Keratinocyte (primary cell): ENCODE measurements at regions not wholly inside any gene's neighbourhood (a gene's known extent, or its start where the extent isn't known, plus 50 kb on each side); places are given as distances from the start of the nearest gene placed in this dataset.

ENCODE experiments used
- DNase-seq: peaks from one replicate; pipeline ENCODE4 v3.0.0-alpha.2; 2011; ENCODE audit warnings: low read depth, missing footprints, low spot score
- FAIRE-seq: peaks from 2 replicates; lab custom pipeline; 2011; peaks lifted over from hg19 to GRCh38; lab: Jason Lieb, UNC
- H2AFZ ChIP-seq: 2 replicates; pipeline ENCODE4 v1.6.0; 2012; ENCODE audit warnings: low read length, control low read depth, inconsistent platforms; ENCODE audit not compliant: control insufficient read depth
- H3K27ac ChIP-seq: 2 replicates; pipeline ENCODE4 v1.5.1; 2011; ENCODE audit warnings: low read length; ENCODE audit not compliant: control insufficient read depth, insufficient read depth
- H3K27me3 ChIP-seq: 3 replicates; pipeline ENCODE4 v1.6.0; 2011; ENCODE audit warnings: low read length; ENCODE audit not compliant: control insufficient read depth, insufficient read depth; ENCODE audit errors: extremely low read depth
- H3K36me3 ChIP-seq, 2 experiments: 2 replicates in 1 of 2; 3 replicates in 1 of 2; pipeline ENCODE4 v1.5.1; 2011; ENCODE audit warnings: low read length in 2 of 2, mild to moderate bottlenecking in 1 of 2; ENCODE audit not compliant: control insufficient read depth in 2 of 2, insufficient read depth in 2 of 2; ENCODE audit errors: extremely low read depth in 1 of 2
- H3K4me1 ChIP-seq: 3 replicates; pipeline ENCODE4 v1.5.1; 2011; ENCODE audit warnings: low read length; ENCODE audit not compliant: control insufficient read depth, insufficient read depth; ENCODE audit errors: extremely low read depth
- H3K4me2 ChIP-seq: 3 replicates; pipeline ENCODE4 v1.6.0; 2011; ENCODE audit warnings: low read depth, low read length; ENCODE audit not compliant: control insufficient read depth, insufficient read depth; ENCODE audit errors: extremely low read depth
- H3K4me3 ChIP-seq, 3 experiments: fragments of 200-600 bp in 1 of 3; sonication (generic) in 1 of 3; 2 replicates in 2 of 3; 3 replicates in 1 of 3; pipeline ENCODE4 v1.5.1; 2011 to 2016; ENCODE audit warnings: low read length in 3 of 3, mild to moderate bottlenecking in 3 of 3, control low read depth in 2 of 3, inconsistent platforms in 1 of 3, low read depth in 1 of 3, mixed read lengths in 1 of 3, mixed run types in 1 of 3, moderate library complexity in 1 of 3; ENCODE audit not compliant: control insufficient read depth in 2 of 3, insufficient read depth in 2 of 3; ENCODE audit errors: extremely low read depth in 1 of 3
- H3K79me2 ChIP-seq: 2 replicates; pipeline ENCODE4 v1.6.0; 2012; ENCODE audit warnings: low read length; ENCODE audit not compliant: control insufficient read depth, insufficient read depth
- H3K9ac ChIP-seq: 3 replicates; pipeline ENCODE4 v1.6.0; 2011; ENCODE audit warnings: low read length; ENCODE audit not compliant: control insufficient read depth, insufficient read depth; ENCODE audit errors: extremely low read depth
- H3K9me1 ChIP-seq: 3 replicates; pipeline ENCODE4 v1.6.0; 2011; ENCODE audit warnings: low read length; ENCODE audit not compliant: control insufficient read depth, insufficient read depth; ENCODE audit errors: extremely low read depth
- H3K9me3 ChIP-seq: 2 replicates; pipeline ENCODE4 v1.5.1; 2012; ENCODE audit warnings: low read depth, low read length; ENCODE audit not compliant: control insufficient read depth
- H4K20me1 ChIP-seq: 3 replicates; pipeline ENCODE4 v1.6.0; 2011; ENCODE audit warnings: low read length; ENCODE audit not compliant: control insufficient read depth, insufficient read depth; ENCODE audit errors: extremely low read depth
- EZH2 ChIP-seq: IDR thresholded peaks from one replicate; pipeline ENCODE4 v1.6.1; 2012; ENCODE audit warnings: inconsistent platforms, mild to moderate bottlenecking, low read length, moderate library complexity
- dilution Hi-C: fragments of 300-500 bp; cut with MboI; formaldehyde crosslinking; loops from one replicate; pipeline ENCODE4 v1.7.0; 2020; ENCODE audit warnings: low sequenced_read_pairs; ENCODE audit not compliant: extremely low pct_ligation_motif_present
- TF ChIP-seq, protein P1 (sequence below), 3 experiments: IDR thresholded peaks in 1 of 3; conservative IDR thresholded peaks in 1 of 3; optimal IDR thresholded peaks in 1 of 3; 2 replicates in 2 of 3; 3 replicates in 1 of 3; pipeline versions ENCODE3 to v1.5.1; 2011; ENCODE audit warnings: low read length in 3 of 3, mild to moderate bottlenecking in 3 of 3, moderate library complexity in 2 of 3, control low read depth in 1 of 3, inconsistent platforms in 1 of 3; ENCODE audit not compliant: insufficient read depth in 2 of 3; ENCODE audit errors: extremely low read depth in 1 of 3

DNA sequence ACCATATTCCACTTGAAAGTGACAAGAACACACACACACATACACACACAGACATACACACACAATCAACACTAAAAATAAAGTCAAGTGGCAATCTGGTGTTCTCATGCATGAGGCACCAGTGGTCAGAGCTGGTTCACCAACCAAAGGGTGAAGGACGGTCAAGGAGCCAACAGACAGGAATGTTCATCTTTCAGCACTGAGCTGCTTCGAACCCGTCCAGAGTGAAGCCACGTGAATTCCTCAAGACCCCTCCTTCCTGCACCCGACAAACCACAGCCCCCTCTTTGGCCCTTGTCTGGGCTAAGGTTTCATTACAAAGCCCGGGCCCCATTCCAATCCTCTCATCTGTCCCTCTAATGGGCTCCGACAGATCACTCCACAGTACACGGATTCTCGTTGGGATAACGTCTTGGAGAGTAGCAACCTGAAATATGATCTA is 84.5 kb upstream of the SMIM23 start:
- no peak for FAIRE-seq
- dilution Hi-C loops = no loop called here

DNA sequence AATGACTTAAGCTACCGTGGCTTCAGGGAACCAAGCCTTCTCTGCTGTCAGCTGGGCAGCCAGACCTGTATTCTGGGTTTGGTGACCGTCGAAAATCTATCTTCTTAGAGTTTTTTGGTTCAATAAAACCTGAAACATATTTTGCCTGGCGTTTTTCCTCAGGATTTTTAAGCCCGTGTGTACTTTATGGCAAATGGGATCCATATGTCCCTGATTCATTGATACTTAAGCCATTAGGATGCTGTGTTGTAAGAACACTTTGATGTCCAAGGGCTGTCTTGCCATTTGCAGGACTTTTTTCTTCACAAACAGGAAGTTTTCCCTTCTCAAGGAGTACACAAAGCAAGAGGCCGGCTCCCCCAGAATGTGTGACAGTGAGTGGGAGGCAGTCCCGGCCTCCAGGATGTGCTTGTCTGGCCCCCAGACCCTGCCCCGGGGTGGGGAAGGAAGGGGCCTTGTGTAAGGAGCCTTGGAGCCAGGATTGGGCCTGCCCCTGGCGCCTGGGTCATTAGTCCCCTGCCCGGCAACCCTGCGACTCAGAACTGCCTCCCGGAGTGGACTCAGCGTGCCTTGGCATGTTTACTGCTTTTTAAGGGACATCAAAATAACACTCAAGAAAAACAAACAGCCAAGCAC is 83.4 kb upstream of the SMIM23 start:
- Histone ChIP-seq H3K9me3 (no peaks in the 10 kb centered on the region), H3K79me2 (no peaks in the 10 kb centered on the region), H3K9ac (no peak overlapping the region), H4K20me1 (no peaks in the 10 kb centered on the region), H3K27me3 (peaks cover 10% of the 10 kb centered on the region), H3K9me1 (no peaks in the 10 kb centered on the region), H3K4me3 (no peak overlapping the region), H3K4me1 (no peaks in the 10 kb centered on the region), H3K27ac (no peak overlapping the region), H3K36me3 (no peaks in the 10 kb centered on the region), H3K4me2 (no peak overlapping the region), H2AFZ (no peak overlapping the region)
- DNase-seq (no peak), FAIRE-seq (no peak)
- TF ChIP-seq EZH2 = no peak
- TF ChIP-seq, protein P1, sequence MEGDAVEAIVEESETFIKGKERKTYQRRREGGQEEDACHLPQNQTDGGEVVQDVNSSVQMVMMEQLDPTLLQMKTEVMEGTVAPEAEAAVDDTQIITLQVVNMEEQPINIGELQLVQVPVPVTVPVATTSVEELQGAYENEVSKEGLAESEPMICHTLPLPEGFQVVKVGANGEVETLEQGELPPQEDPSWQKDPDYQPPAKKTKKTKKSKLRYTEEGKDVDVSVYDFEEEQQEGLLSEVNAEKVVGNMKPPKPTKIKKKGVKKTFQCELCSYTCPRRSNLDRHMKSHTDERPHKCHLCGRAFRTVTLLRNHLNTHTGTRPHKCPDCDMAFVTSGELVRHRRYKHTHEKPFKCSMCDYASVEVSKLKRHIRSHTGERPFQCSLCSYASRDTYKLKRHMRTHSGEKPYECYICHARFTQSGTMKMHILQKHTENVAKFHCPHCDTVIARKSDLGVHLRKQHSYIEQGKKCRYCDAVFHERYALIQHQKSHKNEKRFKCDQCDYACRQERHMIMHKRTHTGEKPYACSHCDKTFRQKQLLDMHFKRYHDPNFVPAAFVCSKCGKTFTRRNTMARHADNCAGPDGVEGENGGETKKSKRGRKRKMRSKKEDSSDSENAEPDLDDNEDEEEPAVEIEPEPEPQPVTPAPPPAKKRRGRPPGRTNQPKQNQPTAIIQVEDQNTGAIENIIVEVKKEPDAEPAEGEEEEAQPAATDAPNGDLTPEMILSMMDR (optimal IDR thresholded peaks at IDR 0.05 in 1 of 3, IDR thresholded peaks at IDR 0.05 in 1 of 3, conservative IDR thresholded peaks at IDR 0.05 in 1 of 3; ENCODE audit: extremely low read depth in 1 of 3, insufficient read depth in 2 of 3, low read length in 3 of 3) = no peak
- dilution Hi-C loops = no loop called here

More for the DNA sequence above, 84.5 kb upstream of the SMIM23 start:
- no peak for DNase-seq
- Histone ChIP-seq H3K27ac (no peak overlapping the region), H3K9me1 (no peaks in the 10 kb centered on the region), H2AFZ (no peak overlapping the region), H3K79me2 (no peaks in the 10 kb centered on the region), H3K4me3 (no peak overlapping the region), H3K27me3 (peaks cover 10% of the 10 kb centered on the region), H3K4me2 (no peak overlapping the region), H4K20me1 (no peaks in the 10 kb centered on the region), H3K9me3 (no peaks in the 10 kb centered on the region), H3K4me1 (no peaks in the 10 kb centered on the region), H3K36me3 (no peaks in the 10 kb centered on the region), H3K9ac (no peak overlapping the region)
- TF ChIP-seq EZH2 = no peak
- TF ChIP-seq, protein P1 (optimal IDR thresholded peaks at IDR 0.05 in 1 of 3, IDR thresholded peaks at IDR 0.05 in 1 of 3, conservative IDR thresholded peaks at IDR 0.05 in 1 of 3; ENCODE audit: extremely low read depth in 1 of 3, insufficient read depth in 2 of 3, low read length in 3 of 3) = no peak
